ENCODE measurements at regions not wholly inside any gene's neighbourhood (a gene's known extent, or its start where the extent isn't known, plus 50 kb on each side); places are given as distances from the start of the nearest gene placed in this dataset.

GRCh38 chr21:10413247-10414120 lies 107.9 kb upstream of the TPTE start (continued):
- TF ChIP-seq, protein P1, sequence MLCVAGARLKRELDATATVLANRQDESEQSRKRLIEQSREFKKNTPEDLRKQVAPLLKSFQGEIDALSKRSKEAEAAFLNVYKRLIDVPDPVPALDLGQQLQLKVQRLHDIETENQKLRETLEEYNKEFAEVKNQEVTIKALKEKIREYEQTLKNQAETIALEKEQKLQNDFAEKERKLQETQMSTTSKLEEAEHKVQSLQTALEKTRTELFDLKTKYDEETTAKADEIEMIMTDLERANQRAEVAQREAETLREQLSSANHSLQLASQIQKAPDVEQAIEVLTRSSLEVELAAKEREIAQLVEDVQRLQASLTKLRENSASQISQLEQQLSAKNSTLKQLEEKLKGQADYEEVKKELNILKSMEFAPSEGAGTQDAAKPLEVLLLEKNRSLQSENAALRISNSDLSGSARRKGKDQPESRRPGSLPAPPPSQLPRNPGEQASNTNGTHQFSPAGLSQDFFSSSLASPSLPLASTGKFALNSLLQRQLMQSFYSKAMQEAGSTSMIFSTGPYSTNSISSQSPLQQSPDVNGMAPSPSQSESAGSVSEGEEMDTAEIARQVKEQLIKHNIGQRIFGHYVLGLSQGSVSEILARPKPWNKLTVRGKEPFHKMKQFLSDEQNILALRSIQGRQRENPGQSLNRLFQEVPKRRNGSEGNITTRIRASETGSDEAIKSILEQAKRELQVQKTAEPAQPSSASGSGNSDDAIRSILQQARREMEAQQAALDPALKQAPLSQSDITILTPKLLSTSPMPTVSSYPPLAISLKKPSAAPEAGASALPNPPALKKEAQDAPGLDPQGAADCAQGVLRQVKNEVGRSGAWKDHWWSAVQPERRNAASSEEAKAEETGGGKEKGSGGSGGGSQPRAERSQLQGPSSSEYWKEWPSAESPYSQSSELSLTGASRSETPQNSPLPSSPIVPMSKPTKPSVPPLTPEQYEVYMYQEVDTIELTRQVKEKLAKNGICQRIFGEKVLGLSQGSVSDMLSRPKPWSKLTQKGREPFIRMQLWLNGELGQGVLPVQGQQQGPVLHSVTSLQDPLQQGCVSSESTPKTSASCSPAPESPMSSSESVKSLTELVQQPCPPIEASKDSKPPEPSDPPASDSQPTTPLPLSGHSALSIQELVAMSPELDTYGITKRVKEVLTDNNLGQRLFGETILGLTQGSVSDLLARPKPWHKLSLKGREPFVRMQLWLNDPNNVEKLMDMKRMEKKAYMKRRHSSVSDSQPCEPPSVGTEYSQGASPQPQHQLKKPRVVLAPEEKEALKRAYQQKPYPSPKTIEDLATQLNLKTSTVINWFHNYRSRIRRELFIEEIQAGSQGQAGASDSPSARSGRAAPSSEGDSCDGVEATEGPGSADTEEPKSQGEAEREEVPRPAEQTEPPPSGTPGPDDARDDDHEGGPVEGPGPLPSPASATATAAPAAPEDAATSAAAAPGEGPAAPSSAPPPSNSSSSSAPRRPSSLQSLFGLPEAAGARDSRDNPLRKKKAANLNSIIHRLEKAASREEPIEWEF (CRISPR knock-in tag; IDR thresholded peaks at IDR 0.05), result peak; percentile 90
- TF ChIP-seq NRF1 (conservative IDR thresholded peaks at IDR 0.05 in 1 of 2, IDR thresholded peaks at IDR 0.05 in 1 of 2) (peak; percentile 84 to 88), BACH1 (tag; IDR thresholded peaks at IDR 0.05) (peak; percentile 87; the same call in 1 of the 2 replicates), NR2C1 (IDR thresholded peaks at IDR 0.05) (peak; percentile 91), NR2C1 (tag; IDR thresholded peaks at IDR 0.05) (peak; percentile 82), MEF2D (tag; conservative IDR thresholded peaks at IDR 0.05; ENCODE audit: low read depth) (peak; percentile 70; the same call in 1 of the 2 replicates), ZHX1 (conservative IDR thresholded peaks at IDR 0.05; ENCODE audit: low read length) (peak; percentile 96; the same call in 1 of the 2 replicates), GABPB1 (CRISPR knock-in tag; IDR thresholded peaks at IDR 0.05) (peak; percentile 48; the same call in 1 of the 2 replicates), PHF20 (IDR thresholded peaks at IDR 0.05; ENCODE audit: partially characterized antibody) (peak; percentile 92)
- TF ChIP-seq, protein P2, sequence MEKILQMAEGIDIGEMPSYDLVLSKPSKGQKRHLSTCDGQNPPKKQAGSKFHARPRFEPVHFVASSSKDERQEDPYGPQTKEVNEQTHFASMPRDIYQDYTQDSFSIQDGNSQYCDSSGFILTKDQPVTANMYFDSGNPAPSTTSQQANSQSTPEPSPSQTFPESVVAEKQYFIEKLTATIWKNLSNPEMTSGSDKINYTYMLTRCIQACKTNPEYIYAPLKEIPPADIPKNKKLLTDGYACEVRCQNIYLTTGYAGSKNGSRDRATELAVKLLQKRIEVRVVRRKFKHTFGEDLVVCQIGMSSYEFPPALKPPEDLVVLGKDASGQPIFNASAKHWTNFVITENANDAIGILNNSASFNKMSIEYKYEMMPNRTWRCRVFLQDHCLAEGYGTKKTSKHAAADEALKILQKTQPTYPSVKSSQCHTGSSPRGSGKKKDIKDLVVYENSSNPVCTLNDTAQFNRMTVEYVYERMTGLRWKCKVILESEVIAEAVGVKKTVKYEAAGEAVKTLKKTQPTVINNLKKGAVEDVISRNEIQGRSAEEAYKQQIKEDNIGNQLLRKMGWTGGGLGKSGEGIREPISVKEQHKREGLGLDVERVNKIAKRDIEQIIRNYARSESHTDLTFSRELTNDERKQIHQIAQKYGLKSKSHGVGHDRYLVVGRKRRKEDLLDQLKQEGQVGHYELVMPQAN (IDR thresholded peaks at IDR 0.05; ENCODE audit: borderline replicate concordance), result peak; percentile 97
- TF ChIP-seq, protein P3, sequence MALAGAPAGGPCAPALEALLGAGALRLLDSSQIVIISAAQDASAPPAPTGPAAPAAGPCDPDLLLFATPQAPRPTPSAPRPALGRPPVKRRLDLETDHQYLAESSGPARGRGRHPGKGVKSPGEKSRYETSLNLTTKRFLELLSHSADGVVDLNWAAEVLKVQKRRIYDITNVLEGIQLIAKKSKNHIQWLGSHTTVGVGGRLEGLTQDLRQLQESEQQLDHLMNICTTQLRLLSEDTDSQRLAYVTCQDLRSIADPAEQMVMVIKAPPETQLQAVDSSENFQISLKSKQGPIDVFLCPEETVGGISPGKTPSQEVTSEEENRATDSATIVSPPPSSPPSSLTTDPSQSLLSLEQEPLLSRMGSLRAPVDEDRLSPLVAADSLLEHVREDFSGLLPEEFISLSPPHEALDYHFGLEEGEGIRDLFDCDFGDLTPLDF (CRISPR knock-in tag; IDR thresholded peaks at IDR 0.05), result peak; percentile 54; the same call in 1 of the 2 replicates
- TF ChIP-seq, protein P4, sequence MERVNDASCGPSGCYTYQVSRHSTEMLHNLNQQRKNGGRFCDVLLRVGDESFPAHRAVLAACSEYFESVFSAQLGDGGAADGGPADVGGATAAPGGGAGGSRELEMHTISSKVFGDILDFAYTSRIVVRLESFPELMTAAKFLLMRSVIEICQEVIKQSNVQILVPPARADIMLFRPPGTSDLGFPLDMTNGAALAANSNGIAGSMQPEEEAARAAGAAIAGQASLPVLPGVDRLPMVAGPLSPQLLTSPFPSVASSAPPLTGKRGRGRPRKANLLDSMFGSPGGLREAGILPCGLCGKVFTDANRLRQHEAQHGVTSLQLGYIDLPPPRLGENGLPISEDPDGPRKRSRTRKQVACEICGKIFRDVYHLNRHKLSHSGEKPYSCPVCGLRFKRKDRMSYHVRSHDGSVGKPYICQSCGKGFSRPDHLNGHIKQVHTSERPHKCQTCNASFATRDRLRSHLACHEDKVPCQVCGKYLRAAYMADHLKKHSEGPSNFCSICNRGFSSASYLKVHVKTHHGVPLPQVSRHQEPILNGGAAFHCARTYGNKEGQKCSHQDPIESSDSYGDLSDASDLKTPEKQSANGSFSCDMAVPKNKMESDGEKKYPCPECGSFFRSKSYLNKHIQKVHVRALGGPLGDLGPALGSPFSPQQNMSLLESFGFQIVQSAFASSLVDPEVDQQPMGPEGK (CRISPR knock-in tag; IDR thresholded peaks at IDR 0.05; ENCODE audit: borderline replicate concordance), result 0 out of 2 replicates have a peak, but pooled peaks have one; percentile 58
